Heart left ventricle (tissue), 13 donors: ENCODE measurements at regions not wholly inside any gene's neighbourhood (a gene's known extent, or its start where the extent isn't known, plus 50 kb on each side); places are given as distances from the start of the nearest gene placed in this dataset.

ENCODE experiments used
- POLR2A ChIP-seq, 2 donors: fragments of 450-650 bp; IDR thresholded peaks; one replicate each; pipeline ENCODE4 v1.6.1; 2017; ENCODE audit warnings: antibody characterized with exemption in 2 of 2, mild to moderate bottlenecking in 2 of 2, moderate library complexity in 2 of 2
- TF ChIP-seq, protein P1 (sequence below), 12 donors: fragments of 200-600 bp; sonication (generic) in 4 of 12; IDR thresholded peaks; one replicate each; pipeline versions ENCODE4 v1.5.0 to v1.8.0; 2018 to 2022; ENCODE audit warnings: antibody characterized with exemption in 12 of 12, mild to moderate bottlenecking in 5 of 12
- donor health status: ischemic (EF 13 %, LVEDD 7.1; RV severe dilation, severe dysfunction).
- donor health status: DM: no; HTN: yes; CAD: no.
- donor health status: DM: no; HTN: no; CAD: no.
- donor health status: ischemic (EF 25% LVEDD 6.9; RV normal size, moderate dysfunction).
- donor health status: ischemic (EF 25% LVEDD 5.7; RV mildly dilated, moderate dysfunction).
- donor health status: ischemic (EF 35%, LVEDD 5.7; RV mildly dilated, moderate dysfunction).
- donor health status: nonischemic (EF 11% LVEDD 7.7; RV severe dilation, severe dysfunction).
- donor health status: DM: yes; HTN: yes; CAD: no.
- donor health status: PGD.
- donor health status: ischemic (EF 29% LVEDD 5.4; RV normal size, mild dysfunction).
- donor health status: nonischemic (EF 23%, LVEDD 6.1; RV moderate dilation, normal function).

DNA sequence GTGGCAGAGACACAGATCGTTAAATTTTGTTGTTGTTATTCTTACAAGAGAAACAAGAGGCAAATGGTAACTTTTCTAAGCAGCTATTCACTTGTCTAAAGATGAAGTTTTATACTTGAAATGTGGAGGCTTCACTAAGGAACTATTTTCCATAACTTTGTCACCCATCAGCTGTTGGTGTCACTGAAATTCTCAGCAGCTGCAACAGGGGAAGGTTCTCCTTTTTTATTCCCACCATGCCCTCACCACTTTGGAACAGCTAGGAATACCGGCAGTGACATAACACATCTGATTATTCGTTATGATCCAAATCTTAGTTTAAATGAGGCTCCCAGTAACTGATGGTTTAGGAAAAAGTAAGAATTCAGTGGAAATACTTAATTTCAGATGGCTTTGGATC lies 147.0 kb upstream of the LEF1 start:
- no peak for TF ChIP-seq POLR2A (IDR thresholded peaks at IDR 0.05)
- TF ChIP-seq, protein P1, sequence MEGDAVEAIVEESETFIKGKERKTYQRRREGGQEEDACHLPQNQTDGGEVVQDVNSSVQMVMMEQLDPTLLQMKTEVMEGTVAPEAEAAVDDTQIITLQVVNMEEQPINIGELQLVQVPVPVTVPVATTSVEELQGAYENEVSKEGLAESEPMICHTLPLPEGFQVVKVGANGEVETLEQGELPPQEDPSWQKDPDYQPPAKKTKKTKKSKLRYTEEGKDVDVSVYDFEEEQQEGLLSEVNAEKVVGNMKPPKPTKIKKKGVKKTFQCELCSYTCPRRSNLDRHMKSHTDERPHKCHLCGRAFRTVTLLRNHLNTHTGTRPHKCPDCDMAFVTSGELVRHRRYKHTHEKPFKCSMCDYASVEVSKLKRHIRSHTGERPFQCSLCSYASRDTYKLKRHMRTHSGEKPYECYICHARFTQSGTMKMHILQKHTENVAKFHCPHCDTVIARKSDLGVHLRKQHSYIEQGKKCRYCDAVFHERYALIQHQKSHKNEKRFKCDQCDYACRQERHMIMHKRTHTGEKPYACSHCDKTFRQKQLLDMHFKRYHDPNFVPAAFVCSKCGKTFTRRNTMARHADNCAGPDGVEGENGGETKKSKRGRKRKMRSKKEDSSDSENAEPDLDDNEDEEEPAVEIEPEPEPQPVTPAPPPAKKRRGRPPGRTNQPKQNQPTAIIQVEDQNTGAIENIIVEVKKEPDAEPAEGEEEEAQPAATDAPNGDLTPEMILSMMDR (IDR thresholded peaks at IDR 0.05) = no peak
